H1 (cell line): ENCODE measurements at regions not wholly inside any gene's neighbourhood (a gene's known extent, or its start where the extent isn't known, plus 50 kb on each side); places are given as distances from the start of the nearest gene placed in this dataset.

Experiments used
- CTCF ChIA-PET: fragments of 300-600 bp; sonication (Branson Sonifier 250); formaldehyde crosslinking; loops from one replicate; lab custom pipeline; 2021; ENCODE audit not compliant: partially characterized antibody; lab: Charles Lee
- POLR2A ChIA-PET: fragments of 300-600 bp; sonication (Branson Sonifier 250); formaldehyde crosslinking; loops from one replicate; lab custom pipeline; 2021; ENCODE audit warnings: inconsistent platforms; ENCODE audit not compliant: partially characterized antibody; lab: Charles Lee
- DNase-seq, 2 experiments: peaks; one replicate each; pipeline versions ENCODE4 v3.0.0 to v3.0.0-alpha.2; 2010 to 2022; ENCODE audit warnings: low spot score in 2 of 2, low read depth in 1 of 2, mixed read lengths in 1 of 2
- FAIRE-seq: peaks from 2 replicates; lab custom pipeline; 2011; peaks lifted over from hg19 to GRCh38; lab: Jason Lieb, UNC
- H2AFZ ChIP-seq: 2 replicates; pipeline ENCODE4 v1.8.1; 2012; ENCODE audit warnings: low read length, inconsistent platforms
- H2AK5ac ChIP-seq: 2 replicates; pipeline ENCODE4 v1.6.1; 2013; ENCODE audit warnings: low read depth, low read length
- H2BK120ac ChIP-seq: replicated peaks from 2 replicates; pipeline ENCODE3; 2013; ENCODE audit warnings: low read depth, low read length, inconsistent platforms
- H2BK12ac ChIP-seq: 2 replicates; pipeline ENCODE4 v1.6.1; 2013; ENCODE audit warnings: low read depth, low read length
- H2BK15ac ChIP-seq: 2 replicates; pipeline ENCODE4 v1.6.1; 2013; ENCODE audit warnings: low read length
- H2BK20ac ChIP-seq: 2 replicates; pipeline ENCODE4 v1.6.1; 2013; ENCODE audit warnings: low read length
- H2BK5ac ChIP-seq: 2 replicates; pipeline ENCODE4 v1.6.1; 2013; ENCODE audit warnings: low read depth, low read length
- H3K14ac ChIP-seq: 2 replicates; pipeline ENCODE4 v1.6.1; 2013; ENCODE audit warnings: inconsistent platforms; ENCODE audit not compliant: insufficient read length
- H3K18ac ChIP-seq: 2 replicates; pipeline ENCODE4 v1.6.1; 2013; ENCODE audit warnings: low read length; ENCODE audit errors: extremely low read depth
- H3K23ac ChIP-seq: 2 replicates; pipeline ENCODE4 v1.6.1; 2013; ENCODE audit warnings: inconsistent platforms; ENCODE audit not compliant: insufficient read length
- H3K23me2 ChIP-seq: 2 replicates; pipeline ENCODE4 v1.6.1; 2013; ENCODE audit warnings: low read depth, low read length
- H3K27ac ChIP-seq: 2 replicates; pipeline ENCODE4 v1.6.1; 2011; ENCODE audit warnings: low read depth, low read length, inconsistent platforms
- H3K27me3 ChIP-seq, 4 experiments: replicated peaks in 1 of 4; 1 replicate in 1 of 4; 2 replicates in 3 of 4; pipeline versions ENCODE4 v1.6.1 to v1.8.1; 2011 to 2013; ENCODE audit warnings: low read length in 3 of 4, mild to moderate bottlenecking in 3 of 4, inconsistent platforms in 2 of 4, mixed read lengths in 2 of 4, moderate library complexity in 1 of 4; ENCODE audit not compliant: control insufficient read depth in 3 of 4, insufficient read depth in 3 of 4; ENCODE audit errors: extremely low read depth in 1 of 4
- H3K36me3 ChIP-seq, 4 experiments: 2 replicates each; pipeline versions ENCODE4 v1.6.1 to v1.8.1; 2011 to 2013; ENCODE audit warnings: mild to moderate bottlenecking in 4 of 4, low read length in 3 of 4, moderate library complexity in 2 of 4, control low read depth in 1 of 4, inconsistent platforms in 1 of 4; ENCODE audit not compliant: insufficient read depth in 4 of 4, control insufficient read depth in 2 of 4
- H3K4ac ChIP-seq: replicated peaks from 2 replicates; pipeline ENCODE3; 2013; ENCODE audit warnings: low read length, low read depth, mixed read lengths, inconsistent platforms; ENCODE audit not compliant: insufficient read length
- H3K4me1 ChIP-seq, 4 experiments: replicated peaks in 1 of 4; 1 replicate in 1 of 4; 2 replicates in 3 of 4; pipeline versions ENCODE4 v1.6.1 to v1.8.1; 2011 to 2013; ENCODE audit warnings: low read length in 3 of 4, inconsistent platforms in 2 of 4, mixed read lengths in 1 of 4; ENCODE audit not compliant: insufficient read depth in 4 of 4, control insufficient read depth in 3 of 4
- H3K4me2 ChIP-seq, 2 experiments: 2 replicates each; pipeline versions ENCODE4 v1.6.1 to v1.8.1; 2011 to 2013; ENCODE audit warnings: low read depth in 2 of 2, low read length in 2 of 2, control low read depth in 1 of 2, inconsistent platforms in 1 of 2, mild to moderate bottlenecking in 1 of 2; ENCODE audit not compliant: insufficient read depth in 1 of 2
- H3K4me3 ChIP-seq, 4 experiments: fragments of 200-600, 300-600 bp in 1 of 4; sonication (generic), shearing (Covaris generic), sonication (Bioruptor Twin) in 1 of 4; 2 replicates each; pipeline versions ENCODE4 v1.5.1 to v1.8.1; 2011 to 2016; ENCODE audit warnings: low read length in 4 of 4, low read depth in 3 of 4, control low read depth in 2 of 4, inconsistent platforms in 2 of 4, mild to moderate bottlenecking in 2 of 4, mixed read lengths in 1 of 4, moderate library complexity in 1 of 4; ENCODE audit not compliant: insufficient read depth in 2 of 4; ENCODE audit errors: extremely low read depth in 1 of 4
- H3K56ac ChIP-seq: replicated peaks from 2 replicates; pipeline ENCODE3; 2013; ENCODE audit warnings: low read depth, mild to moderate bottlenecking, mixed read lengths, low read length, inconsistent platforms; ENCODE audit not compliant: insufficient read length
- H3K79me1 ChIP-seq: 2 replicates; pipeline ENCODE4 v1.6.1; 2013; ENCODE audit warnings: low read depth, low read length, control low read depth
- H3K79me2 ChIP-seq, 2 experiments: 2 replicates each; pipeline versions ENCODE4 v1.6.1 to v1.8.1; 2012 to 2013; ENCODE audit warnings: low read length in 2 of 2, mild to moderate bottlenecking in 2 of 2, inconsistent platforms in 1 of 2; ENCODE audit not compliant: insufficient read depth in 2 of 2, control insufficient read depth in 1 of 2
- H3K9ac ChIP-seq, 4 experiments: replicated peaks in 1 of 4; 1 replicate in 1 of 4; 2 replicates in 3 of 4; pipeline versions ENCODE4 v1.6.1 to v1.8.1; 2011 to 2013; ENCODE audit warnings: low read depth in 3 of 4, low read length in 3 of 4, control low read depth in 2 of 4, mild to moderate bottlenecking in 2 of 4, moderate library complexity in 2 of 4, inconsistent platforms in 1 of 4; ENCODE audit errors: extremely low read depth in 1 of 4
- H3K9me3 ChIP-seq, 2 experiments: 2 replicates each; pipeline versions ENCODE4 v1.6.1 to v1.8.1; 2012 to 2013; ENCODE audit warnings: mild to moderate bottlenecking in 2 of 2, moderate library complexity in 2 of 2, control low read depth in 1 of 2, inconsistent platforms in 1 of 2, low read depth in 1 of 2, low read length in 1 of 2, mixed read lengths in 1 of 2; ENCODE audit not compliant: insufficient read depth in 2 of 2
- H4K20me1 ChIP-seq, 2 experiments: replicated peaks in 1 of 2; 2 replicates each; pipeline versions ENCODE3 to v1.8.1; 2011 to 2013; ENCODE audit warnings: inconsistent platforms in 2 of 2, low read length in 2 of 2, mild to moderate bottlenecking in 1 of 2; ENCODE audit not compliant: insufficient read depth in 2 of 2, control insufficient read depth in 1 of 2
- H4K5ac ChIP-seq: 2 replicates; pipeline ENCODE4 v1.6.1; 2013; ENCODE audit warnings: low read length, low read depth, mixed read lengths, inconsistent platforms; ENCODE audit not compliant: insufficient read length
- H4K8ac ChIP-seq: 2 replicates; pipeline ENCODE4 v1.8.0; 2013; ENCODE audit warnings: mild to moderate bottlenecking, moderate library complexity, low read length, inconsistent platforms; ENCODE audit not compliant: insufficient read depth; ENCODE audit errors: extremely low read depth
- H4K91ac ChIP-seq: replicated peaks from 2 replicates; pipeline ENCODE3; 2013; ENCODE audit warnings: low read length, mixed read lengths, inconsistent platforms; ENCODE audit not compliant: insufficient read length
- BRCA1 ChIP-seq: IDR thresholded peaks from 2 replicates; pipeline ENCODE4 v1.6.1; 2012; ENCODE audit warnings: low read depth, low read length, improper control_type of control experiment
- CHD2 ChIP-seq: IDR thresholded peaks from 2 replicates; pipeline ENCODE4 v1.6.1; 2012; ENCODE audit warnings: low read length, improper control_type of control experiment
- CTBP2 ChIP-seq: IDR thresholded peaks from 2 replicates; pipeline ENCODE4 v1.7.0; 2011; ENCODE audit warnings: borderline replicate concordance, mild to moderate bottlenecking, moderate library complexity, mixed read lengths, low read length; ENCODE audit not compliant: insufficient read depth, insufficient read length
- HDAC6 ChIP-seq: IDR thresholded peaks from one replicate; pipeline ENCODE4 v1.7.1; 2012; ENCODE audit warnings: low read depth, mild to moderate bottlenecking, inconsistent platforms, low read length, moderate library complexity
- JUND ChIP-seq: IDR thresholded peaks from 2 replicates; pipeline ENCODE4 v1.6.1; 2011; ENCODE audit warnings: mild to moderate bottlenecking, improper control_type of control experiment, low read length
- MAX ChIP-seq: IDR thresholded peaks from 2 replicates; pipeline ENCODE4 v1.6.1; 2012; ENCODE audit warnings: inconsistent platforms
- NRF1 ChIP-seq: IDR thresholded peaks from 2 replicates; pipeline ENCODE4 v1.6.1; 2011; ENCODE audit warnings: mild to moderate bottlenecking, low read depth, low read length, improper control_type of control experiment
- RBBP5 ChIP-seq: IDR thresholded peaks from 2 replicates; pipeline ENCODE4 v1.7.1; 2012; ENCODE audit warnings: low read depth, mild to moderate bottlenecking, inconsistent platforms, low read length, moderate library complexity, borderline replicate concordance
- RFX5 ChIP-seq: IDR thresholded peaks from 2 replicates; pipeline ENCODE4 v1.6.1; 2011; ENCODE audit warnings: low read depth, low read length, improper control_type of control experiment, borderline replicate concordance
- SIN3A ChIP-seq, 2 experiments: IDR thresholded peaks in 1 of 2; conservative IDR thresholded peaks in 1 of 2; 2 replicates each; pipeline ENCODE4 v1.6.1; 2011 to 2012; ENCODE audit warnings: low read length in 2 of 2, improper control_type of control experiment in 1 of 2, low read depth in 1 of 2, mild to moderate bottlenecking in 1 of 2
- SIRT6 ChIP-seq: IDR thresholded peaks from one replicate; pipeline ENCODE4 v1.7.1; 2012; ENCODE audit warnings: low read length, inconsistent platforms
- SIX5 ChIP-seq: IDR thresholded peaks from 2 replicates; pipeline ENCODE4 v1.6.1; 2011; ENCODE audit warnings: mild to moderate bottlenecking, low read depth, low read length
- SP2 ChIP-seq: IDR thresholded peaks from 2 replicates; pipeline ENCODE4 v1.6.1; 2012; ENCODE audit warnings: mild to moderate bottlenecking, low read length, inconsistent platforms
- WGBS, 2 experiments: shearing (Covaris generic) in 1 of 2; methylation state at CpG; one replicate each; pipeline versions ENCODE4 v1.1.6 to v1.1.7; 2013 to 2015; ENCODE audit warnings: low lambda C conversion rate in 2 of 2, mixed read lengths in 2 of 2, inconsistent platforms in 1 of 2, low coverage in 1 of 2, missing lambda C conversion rate in 1 of 2; ENCODE audit not compliant: insufficient replicate concordance in 2 of 2, insufficient coverage in 1 of 2, insufficient read length in 1 of 2; ENCODE audit errors: extremely low coverage in 1 of 2, missing lambda C conversion rate in 1 of 2; 5-methylcytosine and 5-hydroxymethylcytosine counted together

GRCh38 chr5:36417668-36418067 is 116.0 kb upstream of the RANBP3L start:
- POLR2A ChIA-PET = interaction anchor here (0.8 to 1.2 kb wide), 2 partner anchors 177 to 271 kb away, joined by 3 to 4 read pairs; partner anchors contain the start of gene NADK2
- FAIRE-seq = peak; percentile 94
- TF ChIP-seq CTBP2 (no peak), RBBP5 (no peak), SP2 (no peak), SIRT6 (no peak), JUND (no peak; the same call in 1 of the 2 replicates), CHD2 (no peak), MAX (no peak; the same call in 1 of the 2 replicates), SIN3A (conservative IDR thresholded peaks at IDR 0.05 in 1 of 2, IDR thresholded peaks at IDR 0.05 in 1 of 2; ENCODE audit: low read depth in 1 of 2, low read length in 2 of 2) (no peak), RFX5 (no peak), SIX5 (no peak), NRF1 (no peak), BRCA1 (no peak; the same call in 1 of the 2 replicates), HDAC6 (no peak)

More at GRCh38 chr5:36417668-36418067, 116.0 kb upstream of the RANBP3L start:
- Histone ChIP-seq H3K9me3 (no peaks in the 10 kb centered on the region), H3K18ac (no peak overlapping the region), H3K27me3 (peaks cover 6 to 38% (median 24%) of the 10 kb centered on the region in 4 experiments; a peak in 6 of 7 replicates), H2BK12ac (no peak overlapping the region), H2BK120ac (no peak overlapping the region), H3K4me2 (peak overlapping the region; percentile 26 to 49), H3K4me3 (peak overlapping the region in 1 of 4 experiments; percentile 12; a peak in 1 of 8 replicates), H2BK20ac (no peak overlapping the region), H4K20me1 (peaks cover 0 to 2% of the 10 kb centered on the region in 2 experiments), H3K36me3 (no peaks in the 10 kb centered on the region), H3K9ac (no peak overlapping the region), H2BK5ac (no peak overlapping the region), H2BK15ac (no peak overlapping the region), H2AK5ac (no peak overlapping the region), H2AFZ (no peak overlapping the region), H3K23ac (no peak overlapping the region), H3K23me2 (no peaks in the 10 kb centered on the region), H4K91ac (no peak overlapping the region), H3K4ac (no peak overlapping the region), H3K27ac (no peak overlapping the region), H4K5ac (no peak overlapping the region), H3K56ac (no peak overlapping the region), H3K79me1 (no peaks in the 10 kb centered on the region), H3K14ac (no peak overlapping the region), H3K4me1 (peaks cover 4 to 17% (median 8%) of the 10 kb centered on the region in 4 experiments; a peak in 5 of 7 replicates), H3K79me2 (no peaks in the 10 kb centered on the region), H4K8ac (no peak overlapping the region)
- CTCF ChIA-PET = interaction anchor here (0.8 to 14.0 kb wide), 14 partner anchors 15 to 276 kb away, joined by 3 to 246 read pairs (median 4); no protein-coding TSS in a partner anchor
- WGBS, 2 experiments = 7% methylated on average over 4 of the region's 4 CpGs; no CpG with 5 or more reads in 1 of the 2 experiments
- peak; percentile 52 to 64 for DNase-seq
